Limb (tissue), 2 donors: ENCODE measurements at regions not wholly inside any gene's neighbourhood (a gene's known extent, or its start where the extent isn't known, plus 50 kb on each side); places are given as distances from the start of the nearest gene placed in this dataset.

Source experiments
- DNase-seq, 2 donors: peaks; one replicate each; pipeline ENCODE4 v3.0.0-alpha.2; 2016; ENCODE audit errors: extremely low spot score in 2 of 2

DNA sequence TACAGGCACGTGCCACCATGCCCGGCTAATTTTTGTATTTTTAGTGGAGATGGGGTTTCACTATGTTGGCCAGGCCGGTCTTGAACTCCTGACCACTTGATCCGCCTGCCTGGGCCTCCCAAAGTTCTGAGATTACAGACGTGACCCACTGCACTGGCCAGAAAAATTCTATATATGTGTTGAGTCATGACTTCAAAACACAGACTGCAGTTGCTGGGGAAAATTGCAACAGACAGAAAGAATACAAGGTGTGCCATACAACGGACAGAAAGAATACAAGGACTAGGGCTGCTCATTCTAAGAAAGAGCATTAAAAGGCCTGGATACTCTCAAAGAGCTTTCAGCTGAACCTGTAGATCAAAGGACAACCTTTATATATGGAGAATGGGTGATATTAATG is 109.6 kb upstream of the ACSL4 start:
- DNase-seq = no peak

- no peak for DNase-seq
Measured at GRCh38 chrX:109843963-109844751, 111.1 kb upstream of the ACSL4 start.

GRCh38 chrX:109844986-109845385 is 111.9 kb upstream of the ACSL4 start:
- DNase-seq = no peak

- no peak for DNase-seq
Measured at GRCh38 chrX:109845996-109846395, 112.9 kb upstream of the ACSL4 start.

DNA sequence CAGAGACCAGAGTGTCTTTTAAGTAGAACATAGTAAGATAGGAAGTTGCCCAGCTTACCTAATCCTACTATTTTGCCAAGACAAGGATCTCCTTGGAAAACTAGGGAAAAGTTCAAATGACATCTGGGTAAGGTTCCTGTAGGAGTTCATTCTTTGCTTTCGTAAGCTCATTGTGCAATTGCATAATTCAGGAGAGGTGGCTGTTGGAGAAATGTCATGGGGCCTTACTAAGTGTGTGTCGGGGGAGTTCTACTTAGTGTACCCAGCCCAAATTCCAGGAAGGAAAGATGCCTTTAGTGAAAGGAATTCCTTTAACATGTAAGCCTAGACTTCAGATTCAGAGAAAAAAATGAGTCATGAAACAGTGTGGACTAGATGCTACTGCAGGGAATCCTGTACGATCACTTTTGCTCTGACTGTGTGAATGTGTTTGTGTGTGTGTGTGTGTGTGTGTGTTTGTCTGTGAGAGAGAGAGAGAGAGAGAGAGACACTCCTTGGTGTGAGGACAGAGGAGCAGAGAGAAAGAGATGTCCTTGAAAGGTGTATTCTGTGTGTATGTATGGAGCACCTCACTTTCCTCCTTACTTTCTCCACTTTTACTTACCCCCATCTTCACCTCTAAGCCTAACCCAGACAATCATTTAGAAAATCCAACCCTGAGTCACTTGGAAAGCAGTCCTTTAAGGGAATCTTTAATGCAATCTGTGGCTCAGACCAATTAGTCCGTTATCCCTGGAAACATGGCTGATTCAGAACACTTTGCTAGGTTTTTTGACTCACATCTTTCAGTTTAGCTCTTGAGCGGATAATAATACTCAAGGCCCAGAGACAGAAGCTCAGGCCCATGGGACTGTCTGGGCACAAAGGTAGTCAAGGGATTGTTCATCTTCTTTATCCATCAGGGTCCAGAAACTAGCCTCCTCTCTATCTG is 114.5 kb upstream of the ACSL4 start:
- DNase-seq = no peak

GRCh38 chrX:109848461-109849050 is 115.5 kb upstream of the ACSL4 start:
- no peak for DNase-seq

DNA sequence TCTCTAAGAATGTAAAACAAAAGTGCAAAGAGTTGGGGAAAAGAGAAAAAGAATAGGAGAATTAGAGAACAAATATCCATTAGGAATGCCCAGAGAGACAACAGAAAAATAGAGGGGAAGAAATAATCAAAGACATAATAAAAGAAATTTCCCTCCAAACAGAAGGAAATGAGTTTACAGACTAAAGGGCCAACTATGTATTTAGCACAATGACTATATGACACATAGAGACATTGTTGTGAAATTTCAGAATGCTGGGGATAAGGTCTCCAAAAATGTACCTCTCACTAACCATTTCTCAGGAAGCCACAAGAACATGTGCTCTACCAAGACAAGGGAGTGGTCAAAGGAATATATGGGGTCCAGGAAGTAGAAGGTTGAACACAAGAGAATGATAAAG is 121.0 kb upstream of the ACSL4 start:
- DNase-seq = no peak

DNA sequence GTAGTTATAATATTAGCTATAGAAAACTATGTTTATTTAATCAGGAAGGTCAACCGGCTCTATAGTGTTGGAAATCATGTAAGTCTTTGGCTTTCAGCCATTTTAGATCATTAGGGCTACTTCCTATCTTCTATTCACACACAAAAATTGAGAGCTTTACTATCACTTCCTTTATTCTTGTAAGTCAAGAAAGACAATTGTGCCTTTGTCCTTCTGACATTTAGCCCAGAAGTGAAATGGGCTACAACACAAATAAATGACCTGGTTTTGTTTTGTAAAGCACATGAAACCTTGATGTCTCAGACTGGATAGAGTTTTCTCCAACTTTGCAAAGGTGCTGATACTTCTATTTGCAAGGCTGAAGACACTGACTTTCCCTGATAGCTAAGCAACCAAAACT is 122.4 kb upstream of the ACSL4 start:
- DNase-seq = no peak

- no peak for DNase-seq
Measured at GRCh38 chrX:109856974-109857373, 123.9 kb upstream of the ACSL4 start.

DNA sequence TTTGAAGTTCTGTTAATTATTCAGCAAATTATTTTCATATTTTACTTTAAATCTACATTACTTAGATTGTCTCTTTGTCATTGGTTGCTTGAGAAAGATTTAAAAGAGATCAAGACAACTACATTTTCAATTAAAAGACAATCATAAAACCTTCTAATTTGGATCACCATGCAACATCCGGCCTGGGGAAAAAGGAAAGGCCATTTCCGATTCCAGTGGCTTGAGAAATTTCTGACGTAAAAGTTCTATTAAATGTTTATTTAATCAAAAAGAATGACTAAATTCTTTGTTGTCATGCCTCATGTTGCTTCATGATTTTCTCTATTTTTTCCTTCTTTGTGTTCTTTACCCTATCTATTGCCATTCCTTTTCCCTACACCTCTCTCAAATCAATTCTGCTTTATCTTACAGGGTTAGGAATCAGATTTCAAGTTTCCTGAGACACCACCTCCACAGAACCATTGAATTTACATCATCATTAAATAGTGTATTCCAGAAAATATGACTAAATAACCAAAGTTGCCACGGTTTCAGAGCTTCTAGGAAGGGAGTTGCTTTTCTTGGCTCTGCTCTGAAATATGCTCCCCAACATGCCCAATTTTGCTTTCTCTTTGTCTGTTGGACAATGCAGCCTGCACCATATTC is 124.6 kb upstream of the ACSL4 start:
- DNase-seq = no peak

DNA sequence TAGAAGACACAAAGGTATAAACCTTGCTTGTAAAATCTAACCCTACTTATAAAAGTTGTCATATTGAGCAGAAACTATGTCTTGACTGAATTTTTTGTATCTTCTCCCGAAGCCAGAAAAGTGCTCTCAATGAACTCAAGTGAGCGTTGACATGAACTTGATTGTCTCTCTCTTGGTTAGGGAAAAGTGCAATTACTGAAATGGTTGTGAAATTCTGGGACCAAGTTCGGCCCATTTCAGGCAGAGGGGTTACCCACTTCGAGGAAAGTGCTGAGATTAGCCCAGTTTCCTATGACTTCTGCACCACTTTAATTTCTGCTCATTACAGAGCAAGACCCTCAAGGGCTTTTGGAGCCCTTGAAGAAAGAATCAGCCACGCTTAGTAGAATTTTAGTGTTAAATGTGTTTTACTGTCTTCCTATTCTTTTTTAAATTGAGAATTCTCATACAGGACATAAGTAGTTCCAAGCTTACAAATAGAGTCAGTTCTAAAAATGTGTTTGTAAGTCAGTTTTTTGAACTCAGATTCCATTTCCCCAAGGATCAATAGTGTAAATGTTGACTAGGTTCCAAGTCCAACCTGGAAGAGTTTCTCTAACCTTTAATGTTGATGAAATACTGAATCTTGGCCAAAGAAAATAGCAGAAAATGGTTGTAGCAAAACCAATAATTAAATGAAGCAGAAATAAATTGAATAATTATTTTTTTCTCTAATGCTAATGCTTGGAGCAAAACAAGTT is 125.7 kb upstream of the ACSL4 start:
- DNase-seq = no peak

DNA sequence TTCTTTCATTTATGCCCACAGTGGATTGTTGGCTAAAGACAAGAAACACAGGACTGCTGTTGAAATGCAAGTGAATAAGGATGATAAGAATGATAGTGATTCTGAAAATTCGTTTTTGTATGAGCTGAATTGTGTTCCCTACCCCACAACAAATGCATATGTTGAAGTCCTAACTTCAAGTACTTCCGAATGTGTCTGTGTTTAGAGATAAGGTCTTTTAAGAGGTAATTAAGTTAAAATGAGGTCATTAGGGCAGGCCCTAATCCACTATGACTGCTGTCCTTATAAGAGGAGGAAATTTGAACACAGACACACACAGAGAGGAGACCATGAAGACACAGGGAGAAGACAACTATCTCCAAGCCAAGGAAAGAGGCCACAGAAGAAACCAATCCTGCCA is 126.6 kb upstream of the ACSL4 start:
- no peak for DNase-seq

GRCh38 chrX:109862433-109862832 is 129.4 kb upstream of the ACSL4 start:
- DNase-seq = no peak

- DNase-seq = no peak
Measured at GRCh38 chrX:109863811-109864210, 130.8 kb upstream of the ACSL4 start.

DNA sequence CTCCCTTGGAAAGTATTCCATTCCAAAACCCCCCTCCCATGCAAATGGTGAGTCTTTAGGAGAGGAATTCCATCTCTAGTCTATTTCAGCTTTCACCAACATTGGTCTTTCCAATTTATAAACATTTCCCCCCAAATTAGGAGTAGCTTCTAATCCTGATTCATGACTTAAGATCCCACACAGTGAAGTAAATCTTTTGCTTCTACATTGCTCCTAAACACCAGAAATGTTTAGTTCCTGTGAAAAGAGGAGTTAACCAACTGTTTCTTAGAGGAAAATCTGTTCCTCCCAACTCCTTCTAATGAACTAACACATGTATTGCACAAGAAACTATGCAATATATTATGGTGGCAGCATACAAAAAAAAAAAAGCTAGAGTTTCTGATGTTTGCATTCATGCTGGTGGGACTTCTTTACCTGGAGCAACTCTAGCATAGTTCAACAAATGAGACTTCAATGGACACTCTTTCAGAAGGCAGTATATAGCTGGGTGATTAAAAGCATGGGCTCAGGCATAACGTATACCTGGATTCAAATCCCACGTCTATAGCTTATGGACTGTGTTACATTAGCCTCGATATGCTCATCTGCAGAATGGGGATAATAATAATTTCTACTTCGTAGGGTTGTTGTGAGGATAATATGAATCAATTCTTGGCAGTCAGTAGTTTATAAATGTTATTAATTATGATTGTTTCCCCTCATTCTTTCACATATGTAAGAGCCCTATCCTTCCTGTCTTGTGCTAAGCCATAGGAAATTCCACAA is 131.6 kb upstream of the TMEM164 start:
- no peak for DNase-seq

DNA sequence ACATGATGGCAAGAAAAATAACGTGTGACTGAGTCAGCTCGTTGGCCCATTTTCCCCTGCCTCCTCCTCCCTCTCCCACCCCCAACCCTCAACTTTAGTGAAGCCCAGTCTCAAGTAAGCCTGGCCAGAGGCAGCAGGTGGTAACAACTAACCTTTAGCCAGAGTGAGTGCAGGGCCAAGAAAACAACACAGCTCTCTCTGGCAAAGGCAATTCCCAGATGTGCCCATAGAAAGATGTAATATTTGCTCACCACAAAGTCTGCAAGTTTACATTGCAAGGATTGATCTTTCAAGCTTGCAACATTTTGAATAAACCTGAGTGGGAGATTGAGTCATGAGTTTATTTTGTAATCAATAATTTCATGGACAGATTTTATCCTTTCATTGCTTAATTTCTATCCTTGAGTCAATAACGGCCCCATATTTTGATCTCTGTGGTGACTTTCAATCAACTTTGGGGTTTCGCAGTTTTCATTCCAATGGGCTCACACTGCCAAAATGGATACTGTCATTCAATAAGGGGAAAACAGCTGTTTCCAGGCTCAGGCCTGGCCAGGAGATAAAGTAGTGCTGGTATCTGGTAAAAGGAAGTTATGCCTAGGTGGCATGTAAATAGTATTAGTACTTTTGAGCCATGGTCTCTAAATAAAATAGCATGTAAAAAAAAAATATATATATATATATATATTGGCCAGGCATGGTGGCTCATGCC is 130.7 kb upstream of the TMEM164 start:
- DNase-seq = no peak

DNA sequence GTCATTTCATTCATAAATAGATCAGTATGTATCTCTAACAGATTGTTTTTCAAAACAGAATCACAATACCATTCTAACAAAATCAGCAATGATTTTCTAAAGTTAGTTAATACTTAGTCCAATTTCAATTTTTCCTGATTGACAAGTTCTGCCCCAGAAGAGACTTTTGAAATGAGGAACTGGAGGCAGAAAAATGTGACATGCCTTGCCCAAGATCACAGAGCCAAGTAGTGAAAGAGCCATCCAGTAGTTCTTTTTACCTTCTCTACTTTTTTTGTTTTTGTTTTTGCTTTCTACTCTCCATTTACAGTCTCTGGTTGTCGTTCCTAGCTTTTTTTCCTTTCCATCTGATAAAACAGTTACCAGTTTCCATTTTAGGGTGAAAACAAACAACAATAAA is 129.3 kb upstream of the TMEM164 start:
- DNase-seq = no peak

DNA sequence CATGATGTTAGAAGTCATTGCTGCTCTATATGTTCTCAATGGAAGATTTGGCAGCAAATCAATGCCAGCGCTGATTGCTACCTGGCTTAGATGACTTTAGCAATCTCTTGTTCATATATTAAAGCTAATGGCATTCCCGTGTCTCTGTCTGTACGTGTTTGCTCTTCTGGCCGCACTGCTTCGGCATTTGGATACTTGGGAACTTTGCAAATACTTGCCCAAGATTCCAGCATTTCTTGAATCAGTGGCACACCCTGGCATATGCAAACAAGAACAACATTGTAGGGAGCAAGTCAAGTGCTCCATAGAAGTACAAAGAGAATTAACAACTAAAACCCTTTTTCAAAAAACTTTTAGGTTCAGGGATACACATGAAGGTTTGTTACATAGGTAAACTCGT is 128.9 kb upstream of the TMEM164 start:
- no peak for DNase-seq

- DNase-seq = no peak
Measured at GRCh38 chrX:109874548-109874947, 128.4 kb upstream of the TMEM164 start.

- DNase-seq = no peak
Measured at GRCh38 chrX:109875831-109876230, 127.1 kb upstream of the TMEM164 start.
